K562 (cell line): ENCODE measurements at regions not wholly inside any gene's neighbourhood (a gene's known extent, or its start where the extent isn't known, plus 50 kb on each side); places are given as distances from the start of the nearest gene placed in this dataset.

Source experiments
- ATAC-seq: fragments of 200-7000 bp; cut with Tn5 transposase; 3 replicates; pipeline ENCODE4 v1.9.1; 2020; ENCODE audit warnings: moderate library complexity
- BruUV-seq: library from RNA; stranded (reverse); fragments of 400-500 nt; replicated peaks from 2 replicates; lab custom pipeline; 2021; lab: Mats Ljungman, UMichigan
- CTCF ChIA-PET: fragments of 300-600 bp; formaldehyde crosslinking; extraction: SDS; loops from one replicate; lab custom pipeline; 2021; ENCODE audit warnings: low intra/inter-chr PET ratio; lab: Yijun Ruan, JAX
- POLR2A ChIA-PET: fragments of 300-600, 350-650 bp; sonication (Branson Sonifier 250); formaldehyde crosslinking; extraction: SDS; loops from one replicate; lab custom pipeline; 2021; ENCODE audit warnings: antibody characterized with exemption, inconsistent platforms; lab: Yijun Ruan, JAX
- DNase-seq, 4 experiments: peaks; one replicate each; pipeline versions ENCODE4 v3.0.0 to v3.0.0-alpha.2; 2011 to 2018; ENCODE audit warnings: low spot score in 3 of 4, mixed read lengths in 3 of 4; ENCODE audit errors: extremely low read depth in 1 of 4
- FAIRE-seq: peaks from 2 replicates; lab custom pipeline; 2011; peaks lifted over from hg19 to GRCh38; lab: Jason Lieb, UNC
- H2AFZ ChIP-seq: 2 replicates; pipeline ENCODE4 v1.6.0; 2011; ENCODE audit warnings: low read depth, low read length, control low read depth, inconsistent platforms
- H3K27ac ChIP-seq: fragments of 200-600 bp; 3 replicates; pipeline ENCODE4 v1.8.0; 2011; ENCODE audit warnings: low read depth, mild to moderate bottlenecking, control low read depth, inconsistent platforms, low read length, moderate library complexity, mixed read lengths; ENCODE audit errors: extremely low read depth
- H3K27me3 ChIP-seq, 2 experiments: fragments of 300-600 bp in 1 of 2; 2 replicates in 1 of 2; 3 replicates in 1 of 2; pipeline versions ENCODE4 v1.6.0 to v1.8.0; 2011; ENCODE audit warnings: inconsistent platforms in 2 of 2, low read length in 2 of 2, mild to moderate bottlenecking in 1 of 2, mixed read lengths in 1 of 2, moderate library complexity in 1 of 2; ENCODE audit not compliant: control insufficient read depth in 2 of 2, insufficient read depth in 2 of 2
- H3K36me3 ChIP-seq: fragments of 300-600 bp; 3 replicates; pipeline ENCODE4 v1.8.0; 2011; ENCODE audit warnings: mild to moderate bottlenecking, low read length, inconsistent platforms; ENCODE audit not compliant: control insufficient read depth, insufficient read depth
- H3K4me1 ChIP-seq, 2 experiments: fragments of 200-600 bp in 1 of 2; replicated peaks in 1 of 2; 2 replicates in 1 of 2; 3 replicates in 1 of 2; pipeline versions ENCODE4 v1.5.1 to v1.8.0; 2011; ENCODE audit warnings: inconsistent platforms in 2 of 2, low read length in 2 of 2, mild to moderate bottlenecking in 1 of 2, mixed read lengths in 1 of 2, moderate library complexity in 1 of 2; ENCODE audit not compliant: control insufficient read depth in 2 of 2, insufficient read depth in 2 of 2
- H3K4me2 ChIP-seq: 2 replicates; pipeline ENCODE4 v1.6.1; 2011; ENCODE audit warnings: low read length, control low read depth, inconsistent platforms, mixed read lengths; ENCODE audit not compliant: insufficient read depth
- H3K4me3 ChIP-seq: fragments of 200-600 bp; sonication (generic), shearing (Covaris generic); 2 replicates; pipeline ENCODE4 v1.5.1; 2016; ENCODE audit warnings: control low read depth, inconsistent platforms
- H3K79me2 ChIP-seq: fragments of 200-600 bp; 3 replicates; pipeline ENCODE4 v1.8.0; 2011; ENCODE audit warnings: low read length, inconsistent platforms; ENCODE audit not compliant: control insufficient read depth, insufficient read depth
- H3K9ac ChIP-seq, 2 experiments: 2 replicates each; pipeline versions ENCODE4 v1.6.0 to v1.6.1; 2011; ENCODE audit warnings: low read depth in 2 of 2, low read length in 2 of 2, control low read depth in 1 of 2, inconsistent platforms in 1 of 2, mild to moderate bottlenecking in 1 of 2, mixed read lengths in 1 of 2; ENCODE audit not compliant: insufficient read depth in 1 of 2
- H3K9me1 ChIP-seq: one replicate; pipeline ENCODE4 v1.6.0; 2011; ENCODE audit warnings: inconsistent platforms, mild to moderate bottlenecking, low read length, moderate library complexity; ENCODE audit not compliant: control insufficient read depth, insufficient read depth
- H3K9me3 ChIP-seq: replicated peaks from 2 replicates; pipeline ENCODE4 v1.5.1; 2011; ENCODE audit warnings: low read depth, low read length, inconsistent platforms; ENCODE audit not compliant: control insufficient read depth, insufficient read depth
- H4K20me1 ChIP-seq: replicated peaks from 2 replicates; pipeline ENCODE4 v1.6.1; 2011; ENCODE audit warnings: low read length, inconsistent platforms, mixed read lengths; ENCODE audit not compliant: control insufficient read depth, insufficient read depth
- DPF2 ChIP-seq: fragments of 450-650 bp; IDR thresholded peaks from 2 replicates; pipeline ENCODE4 v1.6.1; 2016
- MED1 ChIP-seq: sonication (generic); formaldehyde crosslinking; IDR thresholded peaks from 2 replicates; pipeline ENCODE4 v1.8.1; 2023; ENCODE audit warnings: missing genetic modification reagents, borderline replicate concordance
- PYGO2 ChIP-seq: fragments of 450-650 bp; IDR thresholded peaks from 2 replicates; pipeline ENCODE4 v1.6.1; 2016; ENCODE audit warnings: mild to moderate bottlenecking, missing genetic modification characterization, moderate library complexity, missing compliant biosample characterization
- SIN3B ChIP-seq: fragments of 450-650 bp; IDR thresholded peaks from 2 replicates; pipeline ENCODE4 v1.6.1; 2017; ENCODE audit warnings: low read depth, mild to moderate bottlenecking, moderate library complexity
- SP1 ChIP-seq: sonication (generic); formaldehyde crosslinking; IDR thresholded peaks from 2 replicates; pipeline ENCODE4 v1.8.1; 2022; ENCODE audit warnings: mild to moderate bottlenecking, missing genetic modification reagents
- ZNF253 ChIP-seq: fragments of 250-450 bp; sonication (Bioruptor Pico); conservative IDR thresholded peaks from 2 replicates; pipeline ENCODE4 v1.6.1; 2021; ENCODE audit warnings: mild to moderate bottlenecking
- WGBS: fragments of 100-300 bp; shearing (Covaris generic); methylation state at CpG from one replicate; pipeline ENCODE4 v1.1.6; 2016; ENCODE audit warnings: low coverage, mixed read lengths; ENCODE audit not compliant: insufficient coverage; ENCODE audit errors: missing lambda C conversion rate; 5-methylcytosine and 5-hydroxymethylcytosine counted together
- in situ Hi-C: fragments of 300-500 bp; cut with MboI; formaldehyde crosslinking; loops from 4 replicates; pipeline ENCODE4 v1.15.0; 2018; ENCODE audit warnings: inconsistent platforms, mixed read lengths
- intact Hi-C: fragments of 100-400 bp; cut with micrococcal nuclease; formaldehyde crosslinking; loops from 2 replicates; pipeline ENCODE4 v1.14.2; 2022
- TF ChIP-seq, protein P1 (sequence below): IDR thresholded peaks from 2 replicates; pipeline ENCODE4 v1.6.1; 2012; ENCODE audit warnings: low read depth, low read length, improper control_type of control experiment, borderline replicate concordance
- TF ChIP-seq, protein P2 (sequence below): fragments of 450-650 bp; IDR thresholded peaks from 2 replicates; pipeline ENCODE4 v1.6.1; 2018; ENCODE audit not compliant: partially characterized antibody

DNA sequence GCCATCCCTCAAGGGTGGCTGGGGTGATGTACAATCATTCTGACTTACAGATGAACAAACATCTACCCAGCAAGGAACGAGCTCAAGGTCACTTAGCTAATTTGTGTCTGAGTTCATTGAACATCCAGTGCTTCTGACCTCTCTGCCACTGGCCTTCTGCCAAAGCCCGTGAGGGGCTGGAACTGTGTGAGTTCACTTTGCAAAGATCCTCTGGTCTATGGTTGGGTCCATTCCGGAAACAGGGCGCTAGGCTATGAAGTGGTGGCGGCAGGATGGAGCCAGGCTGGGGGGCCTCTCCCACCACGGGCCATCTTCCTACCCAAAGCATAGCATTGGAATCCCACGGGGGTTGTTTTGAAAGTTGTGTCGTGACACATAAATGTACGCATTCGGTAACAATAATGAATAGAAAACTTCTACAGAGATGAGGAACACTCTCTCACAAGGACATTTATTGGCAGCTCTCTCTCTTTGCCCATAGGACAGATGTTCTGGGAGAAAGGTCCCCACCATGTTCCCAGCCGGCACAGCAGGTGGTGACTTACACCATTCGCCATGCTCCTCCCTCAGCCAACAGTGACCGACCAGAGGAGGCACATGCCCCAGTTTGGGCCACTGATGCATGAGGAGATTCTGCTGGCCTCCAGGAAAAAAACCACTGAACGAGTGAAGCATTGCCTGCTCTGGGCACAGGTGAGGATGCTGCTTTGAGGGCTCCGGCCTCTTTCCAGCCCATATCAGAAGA, 214.7 kb upstream of the CHRNA7 start:
- Histone ChIP-seq H3K27me3 (peaks cover 0 to 5% of the 10 kb centered on the region in 2 experiments; a peak in 1 of 5 replicates), H4K20me1 (no peaks in the 10 kb centered on the region), H3K79me2 (no peaks in the 10 kb centered on the region)
- FAIRE-seq, result no peak
- no TSS peak for BruUV-seq
- POLR2A ChIA-PET, result no interaction called here
- TF ChIP-seq SP1 (CRISPR knock-in tag), result no peak
- TF ChIP-seq, protein P1, sequence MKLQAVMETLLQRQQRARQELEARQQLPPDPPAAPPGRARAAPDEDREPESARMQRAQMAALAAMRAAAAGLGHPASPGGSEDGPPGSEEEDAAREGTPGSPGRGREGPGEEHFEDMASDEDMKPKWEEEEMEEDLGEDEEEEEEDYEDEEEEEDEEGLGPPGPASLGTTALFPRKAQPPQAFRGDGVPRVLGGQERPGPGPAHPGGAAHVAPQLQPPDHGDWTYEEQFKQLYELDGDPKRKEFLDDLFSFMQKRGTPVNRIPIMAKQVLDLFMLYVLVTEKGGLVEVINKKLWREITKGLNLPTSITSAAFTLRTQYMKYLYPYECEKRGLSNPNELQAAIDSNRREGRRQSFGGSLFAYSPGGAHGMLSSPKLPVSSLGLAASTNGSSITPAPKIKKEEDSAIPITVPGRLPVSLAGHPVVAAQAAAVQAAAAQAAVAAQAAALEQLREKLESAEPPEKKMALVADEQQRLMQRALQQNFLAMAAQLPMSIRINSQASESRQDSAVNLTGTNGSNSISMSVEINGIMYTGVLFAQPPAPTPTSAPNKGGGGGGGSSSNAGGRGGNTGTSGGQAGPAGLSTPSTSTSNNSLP, result no peak
- no peak for TF ChIP-seq MED1 (CRISPR knock-in tag)
- no peak for TF ChIP-seq SIN3B
- TF ChIP-seq PYGO2 (tag), result no peak
- no peak for TF ChIP-seq ZNF253 (CRISPR knock-in tag)
- TF ChIP-seq, protein P2, sequence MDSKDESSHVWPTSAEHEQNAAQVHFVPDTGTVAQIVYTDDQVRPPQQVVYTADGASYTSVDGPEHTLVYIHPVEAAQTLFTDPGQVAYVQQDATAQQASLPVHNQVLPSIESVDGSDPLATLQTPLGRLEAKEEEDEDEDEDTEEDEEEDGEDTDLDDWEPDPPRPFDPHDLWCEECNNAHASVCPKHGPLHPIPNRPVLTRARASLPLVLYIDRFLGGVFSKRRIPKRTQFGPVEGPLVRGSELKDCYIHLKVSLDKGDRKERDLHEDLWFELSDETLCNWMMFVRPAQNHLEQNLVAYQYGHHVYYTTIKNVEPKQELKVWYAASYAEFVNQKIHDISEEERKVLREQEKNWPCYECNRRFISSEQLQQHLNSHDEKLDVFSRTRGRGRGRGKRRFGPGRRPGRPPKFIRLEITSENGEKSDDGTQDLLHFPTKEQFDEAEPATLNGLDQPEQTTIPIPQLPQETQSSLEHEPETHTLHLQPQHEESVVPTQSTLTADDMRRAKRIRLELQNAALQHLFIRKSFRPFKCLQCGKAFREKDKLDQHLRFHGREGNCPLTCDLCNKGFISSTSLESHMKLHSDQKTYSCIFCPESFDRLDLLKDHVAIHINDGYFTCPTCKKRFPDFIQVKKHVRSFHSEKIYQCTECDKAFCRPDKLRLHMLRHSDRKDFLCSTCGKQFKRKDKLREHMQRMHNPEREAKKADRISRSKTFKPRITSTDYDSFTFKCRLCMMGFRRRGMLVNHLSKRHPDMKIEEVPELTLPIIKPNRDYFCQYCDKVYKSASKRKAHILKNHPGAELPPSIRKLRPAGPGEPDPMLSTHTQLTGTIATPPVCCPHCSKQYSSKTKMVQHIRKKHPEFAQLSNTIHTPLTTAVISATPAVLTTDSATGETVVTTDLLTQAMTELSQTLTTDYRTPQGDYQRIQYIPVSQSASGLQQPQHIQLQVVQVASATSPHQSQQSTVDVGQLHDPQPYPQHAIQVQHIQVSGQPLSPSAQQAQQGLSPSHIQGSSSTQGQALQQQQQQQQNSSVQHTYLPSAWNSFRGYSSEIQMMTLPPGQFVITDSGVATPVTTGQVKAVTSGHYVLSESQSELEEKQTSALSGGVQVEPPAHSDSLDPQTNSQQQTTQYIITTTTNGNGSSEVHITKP, result no peak
- TF ChIP-seq DPF2, result no peak
- TF ChIP-seq, all 486 proteins: peak for 0
- ATAC-seq, result no peak
- Histone ChIP-seq H3K27ac (no peak overlapping the region), H3K4me2 (no peak overlapping the region), H3K4me3 (no peak overlapping the region), H3K9me1 (no peaks in the 10 kb centered on the region), H3K4me1 (no peaks in the 10 kb centered on the region), H2AFZ (no peak overlapping the region), H3K9me3 (no peaks in the 10 kb centered on the region), H3K36me3 (no peaks in the 10 kb centered on the region), H3K9ac (no peak overlapping the region)
- 0% methylated on average over 15 of the region's 15 CpGs for WGBS
- CTCF ChIA-PET, result no interaction called here
- in situ Hi-C loops, result no loop called here
- intact Hi-C loops, result no loop called here
- DNase-seq, result no peak
